Lung (tissue), 11 donors: ENCODE measurements at regions not wholly inside any gene's neighbourhood (a gene's known extent, or its start where the extent isn't known, plus 50 kb on each side); places are given as distances from the start of the nearest gene placed in this dataset.

Experiments
- ATAC-seq: fragments of 200-7000 bp; cut with Tn5 transposase; one replicate; pipeline ENCODE4 v1.9.1; 2020; ENCODE audit warnings: moderate number of reproducible peaks; ENCODE audit not compliant: insufficient read depth, low FRiP score
- DNase-seq, 3 donors: peaks; one replicate each; pipeline ENCODE4 v3.0.0-alpha.2; 2013 to 2017
- H3K27ac ChIP-seq, 2 donors: one replicate each; pipeline ENCODE4 v1.5.1; 2013; ENCODE audit warnings: mild to moderate bottlenecking in 2 of 2, moderate library complexity in 2 of 2, control low read depth in 1 of 2, inconsistent platforms in 1 of 2, low read depth in 1 of 2, low read length in 1 of 2
- H3K27me3 ChIP-seq, 3 donors: one replicate each; pipeline ENCODE4 v1.5.1; 2013; ENCODE audit warnings: low read length in 2 of 3; ENCODE audit not compliant: control insufficient read depth in 3 of 3, insufficient read depth in 3 of 3
- H3K36me3 ChIP-seq, 4 donors: one replicate each; pipeline ENCODE4 v1.5.1; 2013; ENCODE audit warnings: low read length in 4 of 4, mild to moderate bottlenecking in 1 of 4, moderate library complexity in 1 of 4; ENCODE audit not compliant: control insufficient read depth in 4 of 4, insufficient read depth in 4 of 4
- H3K4me1 ChIP-seq, 5 donors: one replicate each; pipeline ENCODE4 v1.5.1; 2013; ENCODE audit warnings: low read length in 5 of 5, mild to moderate bottlenecking in 2 of 5, moderate library complexity in 1 of 5; ENCODE audit not compliant: control insufficient read depth in 5 of 5, insufficient read depth in 5 of 5
- H3K4me3 ChIP-seq: one replicate; pipeline ENCODE4 v1.5.1; 2013; ENCODE audit warnings: mild to moderate bottlenecking, control low read depth, moderate library complexity
- H3K9ac ChIP-seq, 2 donors: one replicate each; pipeline ENCODE4 v1.5.1; 2013; ENCODE audit warnings: low read length in 2 of 2, control low read depth in 1 of 2; ENCODE audit not compliant: insufficient read depth in 1 of 2
- H3K9me3 ChIP-seq, 4 donors: one replicate each; pipeline ENCODE4 v1.5.1; 2013; ENCODE audit warnings: low read length in 3 of 4, mild to moderate bottlenecking in 1 of 4, moderate library complexity in 1 of 4; ENCODE audit not compliant: control insufficient read depth in 4 of 4, insufficient read depth in 3 of 4
- CTCF ChIP-seq: IDR thresholded peaks from 2 replicates; pipeline ENCODE4 v1.5.1; 2012; ENCODE audit warnings: mild to moderate bottlenecking; ENCODE audit errors: control extremely low read depth, extremely low read depth
- WGBS, 2 donors: extraction: QIAGEN DNeasy Blood & Tissue Kit; methylation state at CpG; one replicate each; pipeline ENCODE4 v1.1.7; 2013; 5-methylcytosine and 5-hydroxymethylcytosine counted together
- donor health status: control.
- donor health status: control.
- donor health status: Bipolar disorder and iron deficiency.
- donor health status: healthy.
- donor health status: DM: yes; HTN: yes; CAD: no.

GRCh38 chr3:18054625-18055024 lies 312.2 kb upstream of the TBC1D5 start:
- H3K36me3 ChIP-seq = no peaks in the 10 kb centered on the region
- H3K9me3 ChIP-seq = no peaks in the 10 kb centered on the region
- WGBS, 2 donors = 65 to 70% methylated on average over 1 of the region's 1 CpG
- no peaks in the 10 kb centered on the region for H3K4me1 ChIP-seq
- ATAC-seq = no peak
- no peaks in the 10 kb centered on the region for H3K27me3 ChIP-seq
- TF ChIP-seq CTCF = no peak
- DNase-seq = no peak
- no peak overlapping the region for H3K9ac ChIP-seq
- no peak overlapping the region for H3K4me3 ChIP-seq
- H3K27ac ChIP-seq = no peak overlapping the region

GRCh38 chr3:18051306-18051705 lies 308.9 kb upstream of the TBC1D5 start:
- Histone ChIP-seq H3K4me1 (peaks cover 0 to 1% (median 0%) of the 10 kb centered on the region in 5 donors), H3K27me3 (no peaks in the 10 kb centered on the region), H3K9me3 (no peaks in the 10 kb centered on the region), H3K36me3 (no peaks in the 10 kb centered on the region), H3K4me3 (no peak overlapping the region), H3K27ac (no peak overlapping the region), H3K9ac (no peak overlapping the region)
- ATAC-seq = no peak
- DNase-seq = no peak
- WGBS, 2 donors = 83 to 86% methylated on average over 3 of the region's 3 CpGs
- TF ChIP-seq CTCF = no peak

GRCh38 chr3:18049096-18049495 lies 306.7 kb upstream of the TBC1D5 start:
- DNase-seq = peak in 2 of 3 donors; percentile 15 to 43
- Histone ChIP-seq H3K9ac (no peak overlapping the region), H3K36me3 (no peaks in the 10 kb centered on the region), H3K27ac (no peak overlapping the region), H3K27me3 (no peaks in the 10 kb centered on the region), H3K9me3 (no peaks in the 10 kb centered on the region), H3K4me3 (no peak overlapping the region), H3K4me1 (peaks cover 0 to 1% (median 0%) of the 10 kb centered on the region in 5 donors)
- 80 to 93% methylated on average over 4 of the region's 4 CpGs for WGBS, 2 donors
- no peak for TF ChIP-seq CTCF
- ATAC-seq = no peak

- ATAC-seq (no peak), DNase-seq (no peak)
- no peak for TF ChIP-seq CTCF
- H3K4me1 ChIP-seq = peaks cover 0 to 1% (median 0%) of the 10 kb centered on the region in 5 donors
- no peaks in the 10 kb centered on the region for H3K9me3 ChIP-seq
- no peak overlapping the region for H3K4me3 ChIP-seq
- 89 to 95% methylated on average over 2 of the region's 2 CpGs for WGBS, 2 donors
- no peaks in the 10 kb centered on the region for H3K36me3 ChIP-seq
- no peak overlapping the region for H3K27ac ChIP-seq
- H3K27me3 ChIP-seq = no peaks in the 10 kb centered on the region
- H3K9ac ChIP-seq = no peak overlapping the region
Measured at GRCh38 chr3:18047052-18047451, 304.6 kb upstream of the TBC1D5 start.
